ENCODE measurements at regions not wholly inside any gene's neighbourhood (a gene's known extent, or its start where the extent isn't known, plus 50 kb on each side); places are given as distances from the start of the nearest gene placed in this dataset.
A peak's percentile ranks its signal among the peaks of the same experiment; 100 is the strongest.

GRCh38 chr9:116066221-116066620 is 87.4 kb upstream of the PAPPA start:
- no peak for FAIRE-seq

DNA sequence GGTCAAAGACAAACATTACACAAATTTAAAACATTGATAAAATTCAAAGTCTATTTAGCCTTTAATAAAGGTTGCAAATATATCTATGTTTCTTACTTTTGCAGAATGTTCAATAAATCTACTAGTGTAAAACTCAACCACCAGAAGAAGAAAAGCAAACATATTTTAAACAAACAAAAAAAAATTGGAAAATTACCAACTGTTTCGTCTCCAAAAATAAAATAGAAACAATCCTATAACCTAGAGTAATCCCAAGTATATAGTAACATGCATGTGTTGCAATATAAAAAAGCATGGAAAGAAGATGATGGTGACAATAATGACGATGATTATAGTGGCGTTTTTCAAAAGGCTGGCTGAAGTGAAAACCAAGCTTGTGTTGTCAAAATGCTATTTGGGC is 86.0 kb upstream of the PAPPA start:
- FAIRE-seq, result peak; percentile 46

- FAIRE-seq, result no peak
These were observed 83.2 kb upstream of the PAPPA start for GRCh38 chr9:116070256-116070914.

DNA sequence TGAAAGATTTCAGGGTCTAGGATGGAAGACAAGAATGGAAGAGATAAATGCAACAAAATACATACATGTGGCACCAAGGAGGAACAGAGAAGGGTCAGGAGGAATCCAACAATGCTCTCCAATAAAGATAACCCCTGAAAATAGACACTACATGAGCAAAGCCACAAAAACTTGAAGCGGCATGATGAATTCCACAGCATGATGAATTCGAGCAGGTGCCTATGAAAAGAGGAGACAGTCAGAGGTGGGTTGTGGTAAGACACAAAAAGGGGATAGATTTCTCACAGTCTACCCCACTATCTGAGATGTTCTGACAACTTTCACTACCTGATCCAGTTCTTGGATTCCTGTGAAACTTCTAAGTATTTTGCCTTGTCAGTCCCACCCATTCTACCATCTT is 81.5 kb upstream of the PAPPA start:
- no peak for FAIRE-seq

DNA sequence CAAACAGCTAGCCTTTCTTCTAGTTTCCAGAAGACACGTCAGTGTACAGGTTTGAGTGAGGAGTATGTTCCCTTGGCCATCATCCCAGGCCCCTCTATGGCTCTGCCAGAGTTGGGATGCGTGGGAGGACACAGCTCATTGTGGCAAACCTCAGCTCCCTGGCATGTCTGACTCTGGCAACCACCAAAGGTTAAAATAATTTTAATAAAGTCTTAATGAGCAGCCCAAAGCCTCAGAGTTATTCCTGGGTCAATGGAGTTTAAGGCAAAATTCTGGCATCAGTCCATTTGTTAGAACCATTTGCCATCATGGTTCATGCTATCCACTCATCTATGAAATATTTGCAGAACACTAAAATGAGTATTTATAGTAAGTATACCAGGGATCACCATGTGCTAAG is 79.8 kb upstream of the PAPPA start:
- FAIRE-seq, result no peak

GRCh38 chr9:116074658-116075057 is 78.9 kb upstream of the PAPPA start:
- no peak for FAIRE-seq

DNA sequence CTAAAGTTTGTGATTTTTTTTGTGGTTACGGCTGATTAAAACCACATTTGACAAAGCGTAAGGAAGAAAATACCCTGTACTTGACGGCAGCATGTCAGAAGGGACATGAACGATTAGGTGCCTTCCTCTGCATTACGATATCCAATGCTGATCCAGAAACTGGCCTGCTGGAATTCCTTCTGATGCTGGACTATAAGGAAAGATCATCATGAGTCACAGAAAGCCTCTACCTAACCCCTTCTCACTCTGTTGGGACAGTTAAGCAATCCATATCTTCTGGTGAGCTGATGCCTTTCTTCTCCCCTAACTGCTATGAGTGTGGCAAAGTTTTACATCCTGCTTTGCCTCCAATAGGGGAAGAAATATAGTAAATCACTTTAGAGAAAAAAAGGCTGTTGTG is 78.4 kb upstream of the PAPPA start:
- FAIRE-seq, result no peak

DNA sequence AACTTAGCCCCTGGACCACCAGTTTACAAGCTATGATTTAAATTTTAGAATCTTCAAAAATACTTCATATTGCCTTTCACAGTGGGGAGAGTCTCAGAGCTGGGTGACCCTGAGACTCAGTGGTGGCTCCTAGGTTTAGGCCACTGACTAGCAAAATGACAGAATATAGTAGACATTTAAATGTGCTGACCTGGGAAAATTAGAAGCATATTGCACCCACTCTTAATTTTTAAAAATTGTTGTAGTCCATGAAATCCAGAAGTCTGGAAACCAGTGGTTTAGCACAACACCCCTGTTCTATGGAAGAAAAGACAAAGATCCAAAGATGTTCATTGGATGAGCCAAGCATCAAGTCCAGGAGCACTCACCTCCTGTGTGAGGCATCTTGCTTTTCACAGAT is 75.0 kb upstream of the PAPPA start:
- FAIRE-seq, result no peak

GRCh38 chr9:116080561-116080960 is 73.0 kb upstream of the PAPPA start:
- no peak for FAIRE-seq

- no peak for FAIRE-seq
These were observed 72.0 kb upstream of the PAPPA start for GRCh38 chr9:116081435-116082115.

DNA sequence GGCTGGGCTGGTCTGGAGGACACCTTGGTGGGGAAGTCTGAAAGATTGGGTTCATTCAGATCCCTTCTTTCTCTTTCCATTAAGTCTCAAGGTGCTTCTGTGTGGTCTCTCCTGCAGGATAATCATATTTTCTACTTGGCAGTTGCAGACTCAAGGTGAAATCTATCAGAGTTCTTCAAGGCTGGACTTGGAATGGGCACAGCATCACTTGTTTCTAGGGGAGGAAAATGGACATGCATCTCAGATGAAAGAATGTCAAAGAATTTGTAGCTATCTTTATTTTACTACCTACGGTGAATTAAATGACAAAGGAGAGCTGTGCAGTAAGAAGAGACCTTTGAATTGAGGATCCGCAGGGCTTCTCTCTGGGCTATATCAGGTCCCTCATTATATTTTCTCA is 69.8 kb upstream of the PAPPA start:
- no peak for FAIRE-seq

DNA sequence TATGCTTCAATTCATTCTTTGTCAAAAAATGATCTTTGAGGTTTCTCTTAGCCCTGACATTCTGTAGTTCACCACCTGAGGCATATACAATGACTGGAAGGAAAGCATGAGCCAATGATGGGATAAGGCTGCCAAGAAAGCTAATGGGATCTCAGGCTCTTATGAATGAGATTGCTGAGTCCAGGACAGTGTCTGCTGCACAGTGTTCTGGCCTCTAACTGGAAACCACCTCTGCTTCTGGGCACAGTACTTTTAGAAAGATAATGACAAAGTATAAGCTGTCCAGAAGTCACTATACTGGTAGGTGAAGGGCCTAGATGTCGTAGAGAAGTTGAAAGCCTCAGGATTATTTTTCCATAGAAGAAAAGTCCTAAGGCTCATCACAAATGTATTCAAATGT is 69.1 kb upstream of the PAPPA start:
- FAIRE-seq, result no peak

DNA sequence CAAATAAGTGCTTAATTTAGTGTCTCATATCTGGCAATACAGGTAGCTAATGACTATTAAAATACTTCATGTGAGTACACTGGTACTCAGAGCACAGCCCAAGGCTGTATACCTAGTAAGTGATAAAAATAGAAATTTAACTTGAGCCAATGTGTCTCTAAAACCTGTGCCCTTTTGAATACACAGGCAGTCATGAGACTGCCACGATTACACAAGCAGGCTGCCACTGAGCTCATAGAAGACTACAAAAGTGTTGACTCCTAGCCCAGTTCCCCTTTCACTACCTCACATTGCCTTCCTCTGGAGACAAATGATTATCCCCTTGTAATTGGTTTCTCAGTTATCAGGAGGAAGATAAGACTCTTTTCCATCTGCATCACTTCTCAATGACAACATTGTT is 66.3 kb upstream of the PAPPA start:
- FAIRE-seq, result no peak

DNA sequence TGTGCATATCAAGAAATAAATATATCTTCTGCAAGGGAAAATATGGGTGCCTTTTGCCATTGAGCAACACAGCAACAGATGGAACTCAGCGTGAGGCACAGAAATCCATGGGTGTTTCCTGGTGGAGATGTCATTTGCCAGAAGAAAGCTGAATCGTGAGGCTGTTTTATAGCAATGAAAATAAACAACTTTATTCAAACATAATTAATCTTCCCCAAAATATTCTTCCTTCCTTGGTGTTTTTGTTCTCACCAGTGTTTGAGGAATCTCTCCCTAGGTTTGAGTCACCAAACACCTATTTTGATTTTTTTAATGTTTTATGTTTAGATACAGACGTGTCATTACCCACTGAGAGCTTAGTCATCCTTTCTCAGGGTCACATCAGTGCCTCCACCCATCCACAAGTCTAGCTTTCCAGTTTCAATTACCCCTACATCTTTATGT is 65.8 kb upstream of the PAPPA start:
- FAIRE-seq, result no peak

DNA sequence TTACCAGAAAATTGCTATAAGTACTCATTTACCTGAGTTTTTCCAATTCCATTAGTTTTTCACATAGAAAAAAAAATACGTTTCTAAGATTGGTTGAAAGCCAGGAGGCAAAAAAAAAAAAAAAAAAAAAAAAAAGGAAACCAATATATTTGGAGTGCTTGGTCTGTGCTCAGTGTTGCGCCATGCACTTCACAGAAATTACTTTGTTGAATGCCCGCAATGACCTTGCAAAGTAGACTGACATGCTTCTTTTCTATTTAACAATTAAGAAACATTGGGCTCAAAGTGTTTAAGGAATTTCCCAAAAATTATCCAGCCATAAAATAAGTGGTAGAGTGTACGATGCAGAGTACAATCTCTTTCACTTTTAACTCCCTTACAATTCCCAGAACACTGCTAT is 65.2 kb upstream of the PAPPA start:
- FAIRE-seq, result no peak

DNA sequence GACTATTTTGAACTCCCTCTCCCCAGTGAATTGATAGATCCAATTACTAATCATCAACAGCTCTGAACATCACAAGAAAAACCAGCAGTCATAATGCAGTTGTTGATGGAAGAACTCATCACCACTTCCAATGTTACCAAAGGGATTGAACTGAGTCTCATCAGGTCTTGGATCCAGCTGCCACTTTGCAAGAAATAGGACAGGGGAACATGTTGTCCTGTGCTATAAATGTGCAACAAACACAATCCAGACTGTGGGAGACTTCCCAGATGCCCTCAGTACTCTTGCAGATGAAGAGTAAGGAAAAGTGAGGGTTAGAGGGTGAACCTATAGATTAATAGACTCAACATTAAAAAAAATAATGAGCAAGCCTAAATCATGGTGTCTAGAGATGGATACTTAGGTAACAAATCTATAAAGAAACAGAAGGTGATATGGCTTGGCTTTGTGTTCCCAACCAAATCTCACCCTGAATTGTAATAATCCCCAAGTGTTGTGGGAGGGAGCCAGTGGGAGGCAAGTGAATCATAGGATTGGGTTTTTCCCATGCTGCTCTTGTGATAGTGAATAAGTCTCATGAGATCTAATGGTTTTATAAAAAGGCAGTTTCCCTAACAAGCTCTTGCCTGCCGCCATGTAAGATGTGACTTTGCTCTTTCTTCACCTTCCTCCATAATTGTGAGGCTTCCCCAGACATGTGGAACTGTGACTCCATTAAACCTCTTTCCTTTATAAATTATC is 63.4 kb upstream of the PAPPA start:
- FAIRE-seq, result no peak

DNA sequence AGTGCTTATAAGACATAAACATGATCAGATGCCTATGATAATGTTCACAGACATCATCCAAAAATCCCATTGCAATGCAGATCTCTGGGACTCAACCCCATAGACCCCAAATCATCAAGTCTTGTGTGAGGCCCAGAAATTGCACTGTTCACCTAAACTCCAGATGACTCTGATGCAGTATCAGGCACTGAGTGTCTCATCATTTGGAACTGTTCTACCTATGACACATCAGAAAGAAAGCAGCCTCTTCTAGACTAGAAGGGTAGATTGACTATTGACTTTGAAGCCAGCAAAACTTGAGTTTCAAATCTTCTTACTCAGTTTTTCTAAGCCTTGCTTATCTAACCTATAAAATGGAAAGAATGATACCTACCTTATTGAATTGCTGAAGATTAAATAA is 58.7 kb upstream of the PAPPA start:
- FAIRE-seq, result no peak

GRCh38 chr9:116095403-116095802 is 58.2 kb upstream of the PAPPA start:
- FAIRE-seq, result no peak

DNA sequence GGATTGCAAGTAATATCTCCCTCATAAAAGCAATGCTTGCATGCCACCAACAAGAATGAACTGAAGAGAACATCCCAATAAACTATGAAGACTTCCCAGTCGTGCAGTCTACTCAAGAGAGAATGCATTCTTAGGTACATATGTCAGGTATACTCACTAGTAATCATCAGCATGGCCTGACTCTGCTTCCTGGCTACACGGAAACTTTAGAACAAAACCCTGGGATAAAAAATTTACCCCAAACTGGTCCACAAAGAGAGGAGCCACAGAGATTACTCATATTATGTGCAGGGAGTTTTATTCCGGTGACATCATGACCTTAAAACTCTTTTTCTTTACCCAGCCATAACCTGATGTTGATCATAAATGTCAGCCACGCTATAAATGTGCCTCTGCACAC is 57.5 kb upstream of the PAPPA start:
- no peak for FAIRE-seq

DNA sequence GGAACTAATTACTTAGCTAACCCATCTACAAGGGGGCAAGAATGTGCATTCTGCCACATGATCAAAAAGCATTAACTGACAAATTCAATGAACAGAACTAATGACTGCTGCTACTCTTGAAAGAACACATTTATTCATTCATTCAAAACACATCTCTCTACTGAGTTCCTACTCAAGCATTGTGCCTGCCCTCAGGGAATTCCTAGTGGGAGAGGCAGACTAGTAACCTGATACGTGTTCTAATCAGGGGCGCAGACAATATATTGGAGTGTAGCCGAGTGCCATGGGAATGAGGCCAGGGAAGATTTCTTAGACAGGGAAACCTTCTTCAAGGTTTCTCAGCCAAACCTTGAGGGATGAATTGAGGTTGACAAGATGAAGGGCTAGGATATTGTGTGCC is 56.7 kb upstream of the PAPPA start:
- no peak for FAIRE-seq

GRCh38 chr9:116098476-116098875 is 55.1 kb upstream of the PAPPA start:
- FAIRE-seq, result no peak

- no peak for FAIRE-seq
These were observed 53.8 kb upstream of the PAPPA start for GRCh38 chr9:116099821-116100220.

DNA sequence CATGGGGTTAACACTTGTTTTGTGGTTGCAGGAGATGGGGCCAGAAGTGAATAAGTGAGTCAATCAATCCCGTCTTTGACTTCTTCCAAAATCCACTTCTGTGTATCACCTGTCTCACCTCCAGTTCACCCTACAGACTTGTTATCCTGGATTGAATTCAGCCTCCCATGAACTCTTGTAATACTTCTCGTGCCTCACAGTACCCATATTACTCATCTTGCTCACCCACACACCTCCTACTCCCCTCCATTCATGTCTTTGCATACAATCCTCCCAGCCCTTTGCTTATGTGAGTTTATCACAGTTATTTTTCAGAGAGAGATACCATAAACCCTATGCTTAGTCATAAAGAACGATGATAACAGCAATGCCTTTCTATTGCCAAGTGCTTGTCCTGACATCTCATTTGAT is 52.9 kb upstream of the PAPPA start:
- FAIRE-seq, result no peak

DNA sequence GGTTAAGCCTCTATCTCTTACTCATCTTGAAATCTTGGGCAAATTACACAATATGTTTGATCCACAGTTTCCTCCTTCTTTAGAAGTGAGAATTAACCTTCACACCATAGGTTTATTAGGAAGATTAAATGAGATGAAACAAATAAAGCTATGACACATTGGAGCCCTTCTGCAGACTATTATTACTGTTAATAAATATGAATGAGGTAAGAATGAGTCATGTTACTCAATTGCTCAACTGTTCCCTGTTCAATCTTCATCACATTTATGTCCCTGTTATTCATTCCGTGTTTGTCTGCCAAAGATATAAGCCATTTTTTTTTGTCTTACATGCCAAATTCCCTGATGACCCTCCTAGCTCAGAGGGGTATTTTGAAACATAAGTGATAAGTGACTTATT is 52.1 kb upstream of the PAPPA start:
- no peak for FAIRE-seq
